GM19324 (cell line): ENCODE measurements at regions not wholly inside any gene's neighbourhood (a gene's known extent, or its start where the extent isn't known, plus 50 kb on each side); places are given as distances from the start of the nearest gene placed in this dataset.

ENCODE experiments used
- ATAC-seq: cut with Tn5 transposase; IDR thresholded peaks from one replicate; pipeline ENCODE4 v1.9.1; 2021; ENCODE audit warnings: mild to moderate bottlenecking, moderate library complexity; ENCODE audit not compliant: unreplicated experiment, low FRiP score

- ATAC-seq, result no peak
Measured at GRCh38 chr18:57301573-57302559, 50.5 kb upstream of the ST8SIA3 start.
